Thoracic aorta (tissue), 2 donors: ENCODE measurements at regions not wholly inside any gene's neighbourhood (a gene's known extent, or its start where the extent isn't known, plus 50 kb on each side); places are given as distances from the start of the nearest gene placed in this dataset.

ENCODE experiments used
- ATAC-seq: fragments of 150-250 bp; one replicate; pipeline ENCODE4 v1.8.0; 2017; ENCODE audit warnings: low read depth; ENCODE audit not compliant: insufficient number of reproducible peaks, low FRiP score
- DNase-seq: peaks from one replicate; pipeline ENCODE4 v3.0.0-alpha.2; 2020; ENCODE audit warnings: low spot score
- H3K27ac ChIP-seq, 2 donors: fragments of 200-600 bp; sonication (generic); 1 replicate in 1 of 2; 2 replicates in 1 of 2; pipeline ENCODE4 v1.5.1; 2016; ENCODE audit warnings: mild to moderate bottlenecking in 2 of 2, moderate library complexity in 2 of 2
- H3K27me3 ChIP-seq: fragments of 200-600 bp; sonication (generic); replicated peaks from 2 replicates; pipeline ENCODE4 v1.6.0; 2016; ENCODE audit warnings: mild to moderate bottlenecking; ENCODE audit not compliant: insufficient read depth
- H3K36me3 ChIP-seq: fragments of 200-600 bp; sonication (generic); one replicate; pipeline ENCODE4 v1.5.1; 2016
- H3K4me1 ChIP-seq, 2 donors: fragments of 200-600 bp; sonication (generic); 1 replicate in 1 of 2; 2 replicates in 1 of 2; pipeline versions ENCODE4 v1.5.1 to v1.6.0; 2016; ENCODE audit warnings: low read depth in 2 of 2, mild to moderate bottlenecking in 1 of 2; ENCODE audit not compliant: control insufficient read depth in 1 of 2
- H3K4me3 ChIP-seq: fragments of 200-600 bp; sonication (generic); 2 replicates; pipeline ENCODE4 v1.5.1; 2016; ENCODE audit warnings: mild to moderate bottlenecking
- H3K9me3 ChIP-seq: fragments of 200-600 bp; sonication (generic); 2 replicates; pipeline ENCODE4 v1.5.1; 2016
- CTCF ChIP-seq: fragments of 200-600 bp; sonication (generic); IDR thresholded peaks from one replicate; pipeline ENCODE4 v1.5.1; 2019; ENCODE audit warnings: antibody characterized with exemption

GRCh38 chr18:10090668-10091067, 176.9 kb downstream of the VAPA start:
- Histone ChIP-seq H3K27me3 (no peaks in the 10 kb centered on the region), H3K4me3 (no peak overlapping the region), H3K4me1 (no peaks in the 10 kb centered on the region), H3K9me3 (no peaks in the 10 kb centered on the region), H3K36me3 (no peaks in the 10 kb centered on the region), H3K27ac (no peak overlapping the region)
- ATAC-seq (no peak), DNase-seq (no peak)
- TF ChIP-seq CTCF: no peak

- DNase-seq (no peak), ATAC-seq (no peak)
- no peaks in the 10 kb centered on the region for H3K27me3 ChIP-seq
- no peak overlapping the region for H3K4me3 ChIP-seq
- TF ChIP-seq CTCF: no peak
- no peak overlapping the region for H3K27ac ChIP-seq
- H3K4me1 ChIP-seq: no peaks in the 10 kb centered on the region
- H3K9me3 ChIP-seq: no peaks in the 10 kb centered on the region
- no peaks in the 10 kb centered on the region for H3K36me3 ChIP-seq
Measured at GRCh38 chr18:10093445-10093844, 179.6 kb downstream of the VAPA start.

- TF ChIP-seq CTCF: no peak
- Histone ChIP-seq H3K27me3 (no peaks in the 10 kb centered on the region), H3K27ac (no peak overlapping the region), H3K4me3 (no peak overlapping the region), H3K36me3 (no peaks in the 10 kb centered on the region), H3K4me1 (no peaks in the 10 kb centered on the region), H3K9me3 (no peaks in the 10 kb centered on the region)
- ATAC-seq: no peak
- no peak for DNase-seq
Measured at GRCh38 chr18:10094154-10094553, 180.3 kb downstream of the VAPA start.

- no peaks in the 10 kb centered on the region for H3K9me3 ChIP-seq
- no peak for TF ChIP-seq CTCF
- H3K4me1 ChIP-seq: peaks cover 0 to 2% of the 10 kb centered on the region in 2 donors
- ATAC-seq (no peak), DNase-seq (no peak)
- H3K4me3 ChIP-seq: no peak overlapping the region
- H3K36me3 ChIP-seq: no peaks in the 10 kb centered on the region
- no peak overlapping the region for H3K27ac ChIP-seq
- H3K27me3 ChIP-seq: no peaks in the 10 kb centered on the region
Measured at GRCh38 chr18:10094655-10095054, 180.8 kb downstream of the VAPA start.

GRCh38 chr18:10095356-10095755, 181.5 kb downstream of the VAPA start:
- ATAC-seq (no peak), DNase-seq (no peak)
- Histone ChIP-seq H3K27ac (no peak overlapping the region), H3K9me3 (no peaks in the 10 kb centered on the region), H3K4me3 (no peak overlapping the region), H3K4me1 (peaks cover 0 to 9% of the 10 kb centered on the region in 2 donors), H3K27me3 (no peaks in the 10 kb centered on the region), H3K36me3 (no peaks in the 10 kb centered on the region)
- no peak for TF ChIP-seq CTCF
